Gastrocnemius medialis (tissue), 4 donors: ENCODE measurements at regions not wholly inside any gene's neighbourhood (a gene's known extent, or its start where the extent isn't known, plus 50 kb on each side); places are given as distances from the start of the nearest gene placed in this dataset.

Experiments
- POLR2A ChIP-seq, 2 donors: fragments of 450-650 bp; IDR thresholded peaks; one replicate each; pipeline ENCODE4 v1.6.1; 2017; ENCODE audit warnings: antibody characterized with exemption in 2 of 2, mild to moderate bottlenecking in 2 of 2, moderate library complexity in 2 of 2
- TF ChIP-seq, protein P1 (sequence below), 5 experiments: fragments of 450-650 bp in 3 of 5; fragments of 200-600 bp in 2 of 5; sonication (generic) in 2 of 5; IDR thresholded peaks in 4 of 5; conservative IDR thresholded peaks in 1 of 5; 1 replicate in 4 of 5; 2 replicates in 1 of 5; pipeline ENCODE4 v1.5.1; 2016 to 2019; ENCODE audit warnings: antibody characterized with exemption in 5 of 5, mild to moderate bottlenecking in 3 of 5, moderate library complexity in 3 of 5

DNA sequence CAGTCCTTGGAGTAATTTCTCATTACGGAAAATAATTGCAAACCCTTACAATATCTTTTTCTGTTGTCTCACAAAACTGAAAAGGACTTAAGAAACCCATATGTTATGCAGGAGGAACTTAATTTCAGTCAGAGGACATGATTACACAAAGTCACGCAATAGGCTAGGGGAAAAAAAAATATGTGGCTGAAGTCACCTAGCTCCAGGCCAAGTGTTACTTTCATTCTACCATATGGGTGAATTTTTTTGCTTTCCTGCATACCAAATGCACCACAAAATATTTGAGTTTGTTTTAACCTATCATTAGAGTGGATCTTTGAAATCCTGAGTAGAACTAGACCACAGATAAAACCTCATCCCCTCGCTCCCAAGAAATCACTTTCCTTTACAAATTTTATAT, 523.5 kb downstream of the CAAP1 start:
- TF ChIP-seq, protein P1, sequence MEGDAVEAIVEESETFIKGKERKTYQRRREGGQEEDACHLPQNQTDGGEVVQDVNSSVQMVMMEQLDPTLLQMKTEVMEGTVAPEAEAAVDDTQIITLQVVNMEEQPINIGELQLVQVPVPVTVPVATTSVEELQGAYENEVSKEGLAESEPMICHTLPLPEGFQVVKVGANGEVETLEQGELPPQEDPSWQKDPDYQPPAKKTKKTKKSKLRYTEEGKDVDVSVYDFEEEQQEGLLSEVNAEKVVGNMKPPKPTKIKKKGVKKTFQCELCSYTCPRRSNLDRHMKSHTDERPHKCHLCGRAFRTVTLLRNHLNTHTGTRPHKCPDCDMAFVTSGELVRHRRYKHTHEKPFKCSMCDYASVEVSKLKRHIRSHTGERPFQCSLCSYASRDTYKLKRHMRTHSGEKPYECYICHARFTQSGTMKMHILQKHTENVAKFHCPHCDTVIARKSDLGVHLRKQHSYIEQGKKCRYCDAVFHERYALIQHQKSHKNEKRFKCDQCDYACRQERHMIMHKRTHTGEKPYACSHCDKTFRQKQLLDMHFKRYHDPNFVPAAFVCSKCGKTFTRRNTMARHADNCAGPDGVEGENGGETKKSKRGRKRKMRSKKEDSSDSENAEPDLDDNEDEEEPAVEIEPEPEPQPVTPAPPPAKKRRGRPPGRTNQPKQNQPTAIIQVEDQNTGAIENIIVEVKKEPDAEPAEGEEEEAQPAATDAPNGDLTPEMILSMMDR (IDR thresholded peaks at IDR 0.05 in 4 of 5, conservative IDR thresholded peaks at IDR 0.05 in 1 of 5) = no peak
- TF ChIP-seq POLR2A (IDR thresholded peaks at IDR 0.05) = no peak
